H9 (cell line): ENCODE measurements at regions not wholly inside any gene's neighbourhood (a gene's known extent, or its start where the extent isn't known, plus 50 kb on each side); places are given as distances from the start of the nearest gene placed in this dataset.

Experiments used
- DNase-seq: peaks from one replicate; pipeline ENCODE4 v3.0.0-alpha.2; 2017
- H2AFZ ChIP-seq: one replicate; pipeline ENCODE4 v1.6.1; 2013; ENCODE audit warnings: mild to moderate bottlenecking, low read length, control low read depth, moderate library complexity
- H2AK5ac ChIP-seq: 2 replicates; pipeline ENCODE4 v1.6.1; 2013; ENCODE audit warnings: low read length, control low read depth, mixed read lengths; ENCODE audit not compliant: insufficient read length
- H2BK120ac ChIP-seq: one replicate; pipeline ENCODE4 v1.6.1; 2013; ENCODE audit warnings: low read depth, mild to moderate bottlenecking, low read length, control low read depth, inconsistent platforms; ENCODE audit not compliant: poor library complexity, severe bottlenecking
- H2BK12ac ChIP-seq: 2 replicates; pipeline ENCODE4 v1.6.1; 2013; ENCODE audit warnings: low read length, control low read depth, mixed read lengths, low read depth; ENCODE audit not compliant: insufficient read length
- H2BK15ac ChIP-seq: 2 replicates; pipeline ENCODE4 v1.6.1; 2013; ENCODE audit warnings: low read depth, low read length, control low read depth
- H2BK20ac ChIP-seq: one replicate; pipeline ENCODE4 v1.6.1; 2013; ENCODE audit warnings: low read depth, mild to moderate bottlenecking, low read length, control low read depth, inconsistent platforms; ENCODE audit not compliant: poor library complexity, severe bottlenecking
- H2BK5ac ChIP-seq: 2 replicates; pipeline ENCODE4 v1.6.1; 2013; ENCODE audit warnings: low read length, control low read depth, mixed read lengths; ENCODE audit not compliant: insufficient read length
- H3K14ac ChIP-seq: 2 replicates; pipeline ENCODE4 v1.6.1; 2013; ENCODE audit warnings: low read length, control low read depth; ENCODE audit not compliant: insufficient read depth
- H3K18ac ChIP-seq: 2 replicates; pipeline ENCODE4 v1.6.1; 2013; ENCODE audit warnings: low read depth, mild to moderate bottlenecking, mixed read lengths, low read length, control low read depth; ENCODE audit not compliant: insufficient read length
- H3K23ac ChIP-seq: 2 replicates; pipeline ENCODE4 v1.6.1; 2013; ENCODE audit warnings: low read length, control low read depth, mixed read lengths, low read depth; ENCODE audit not compliant: insufficient read length
- H3K23me2 ChIP-seq: 2 replicates; pipeline ENCODE4 v1.6.1; 2013; ENCODE audit warnings: low read depth, mild to moderate bottlenecking, mixed read lengths, low read length, control low read depth; ENCODE audit not compliant: insufficient read length, poor library complexity, severe bottlenecking
- H3K27ac ChIP-seq: 2 replicates; pipeline ENCODE4 v1.5.1; 2013; ENCODE audit warnings: low read length, control low read depth, mixed read lengths, low read depth; ENCODE audit not compliant: insufficient read length
- H3K27me3 ChIP-seq: 2 replicates; pipeline ENCODE4 v1.6.1; 2013; ENCODE audit warnings: low read length, control low read depth, inconsistent platforms; ENCODE audit not compliant: insufficient read depth
- H3K4ac ChIP-seq: 2 replicates; pipeline ENCODE4 v1.6.1; 2013; ENCODE audit warnings: low read depth, mild to moderate bottlenecking, control low read depth, inconsistent platforms, low read length, moderate library complexity
- H3K4me1 ChIP-seq: 2 replicates; pipeline ENCODE4 v1.6.1; 2013; ENCODE audit warnings: low read length, control low read depth, inconsistent platforms; ENCODE audit not compliant: insufficient read depth
- H3K4me2 ChIP-seq: 2 replicates; pipeline ENCODE4 v1.6.1; 2013; ENCODE audit warnings: low read length, control low read depth, mixed read lengths; ENCODE audit not compliant: insufficient read length, insufficient read depth
- H3K56ac ChIP-seq: 2 replicates; pipeline ENCODE4 v1.6.1; 2013; ENCODE audit warnings: low read depth, mild to moderate bottlenecking, mixed read lengths, low read length, control low read depth; ENCODE audit not compliant: insufficient read length
- H3K79me1 ChIP-seq: 2 replicates; pipeline ENCODE4 v1.6.1; 2013; ENCODE audit warnings: low read depth, mild to moderate bottlenecking, moderate library complexity, low read length, control low read depth, inconsistent platforms; ENCODE audit not compliant: insufficient read depth, poor library complexity, severe bottlenecking
- H3K79me2 ChIP-seq: 2 replicates; pipeline ENCODE4 v1.6.1; 2013; ENCODE audit warnings: low read length, control low read depth, inconsistent platforms; ENCODE audit not compliant: insufficient read depth
- H3K9ac ChIP-seq: 2 replicates; pipeline ENCODE4 v1.6.1; 2013; ENCODE audit warnings: low read length, control low read depth, mixed read lengths; ENCODE audit not compliant: insufficient read length; ENCODE audit errors: extremely low read depth
- H3K9me3 ChIP-seq: one replicate; pipeline ENCODE4 v1.6.1; 2013; ENCODE audit warnings: low read depth, low read length, inconsistent platforms; ENCODE audit not compliant: control insufficient read depth
- H3T11ph ChIP-seq: one replicate; pipeline ENCODE4 v1.6.1; 2013; ENCODE audit warnings: mild to moderate bottlenecking, low read length, control low read depth, inconsistent platforms
- H4K20me1 ChIP-seq: one replicate; pipeline ENCODE4 v1.6.1; 2013; ENCODE audit not compliant: control insufficient read depth, insufficient read length, insufficient read depth
- H4K5ac ChIP-seq: 2 replicates; pipeline ENCODE4 v1.6.1; 2013; ENCODE audit warnings: low read depth, mild to moderate bottlenecking, mixed read lengths, low read length, control low read depth; ENCODE audit not compliant: insufficient read length
- H4K8ac ChIP-seq: replicated peaks from 2 replicates; pipeline ENCODE4 v1.6.1; 2013; ENCODE audit warnings: low read length, control low read depth, mixed read lengths, low read depth; ENCODE audit not compliant: insufficient read length
- H4K91ac ChIP-seq: 2 replicates; pipeline ENCODE4 v1.6.1; 2013; ENCODE audit warnings: low read depth, mild to moderate bottlenecking, moderate library complexity, mixed read lengths, low read length, control low read depth; ENCODE audit not compliant: insufficient read length
- H3K27ac Mint-ChIP-seq, 3 experiments: 2 replicates in 2 of 3; 3 replicates in 1 of 3; pipeline ENCODE4 v1.8.0; 2020 to 2021; ENCODE audit warnings: mixed read lengths in 3 of 3, mild to moderate bottlenecking in 1 of 3, moderate library complexity in 1 of 3
- H3K27me3 Mint-ChIP-seq: 2 replicates; pipeline ENCODE4 v1.8.0; 2021; ENCODE audit warnings: low read depth, mild to moderate bottlenecking, moderate library complexity, mixed read lengths
- H3K36me3 Mint-ChIP-seq, 3 experiments: 2 replicates in 2 of 3; 3 replicates in 1 of 3; pipeline ENCODE4 v1.8.0; 2020 to 2021; ENCODE audit warnings: low read depth in 3 of 3, mixed read lengths in 3 of 3; ENCODE audit not compliant: insufficient read depth in 1 of 3
- H3K4me1 Mint-ChIP-seq, 2 experiments: 2 replicates each; pipeline ENCODE4 v1.8.0; 2020; ENCODE audit warnings: mixed read lengths in 2 of 2
- H3K4me3 Mint-ChIP-seq, 2 experiments: 2 replicates in 1 of 2; 3 replicates in 1 of 2; pipeline ENCODE4 v1.8.0; 2020 to 2021; ENCODE audit warnings: mild to moderate bottlenecking in 2 of 2, mixed read lengths in 2 of 2, moderate library complexity in 1 of 2
- H3K9me3 Mint-ChIP-seq, 2 experiments: 2 replicates in 1 of 2; 3 replicates in 1 of 2; pipeline ENCODE4 v1.8.0; 2020; ENCODE audit warnings: mild to moderate bottlenecking in 2 of 2, mixed read lengths in 2 of 2, moderate library complexity in 1 of 2
- WGBS: extraction: QIAGEN DNeasy Blood & Tissue Kit; methylation state at CpG from one replicate; pipeline ENCODE4 v1.1.7; 2013; ENCODE audit warnings: missing lambda C conversion rate, low lambda C conversion rate, mixed read lengths; ENCODE audit not compliant: insufficient read length; ENCODE audit errors: extremely low coverage; 5-methylcytosine and 5-hydroxymethylcytosine counted together
- TF ChIP-seq, protein P1 (sequence below): fragments of 200-600 bp; sonication (generic); conservative IDR thresholded peaks from 3 replicates; pipeline ENCODE4 v1.8.0; 2021; ENCODE audit warnings: antibody characterized with exemption, mild to moderate bottlenecking

DNA sequence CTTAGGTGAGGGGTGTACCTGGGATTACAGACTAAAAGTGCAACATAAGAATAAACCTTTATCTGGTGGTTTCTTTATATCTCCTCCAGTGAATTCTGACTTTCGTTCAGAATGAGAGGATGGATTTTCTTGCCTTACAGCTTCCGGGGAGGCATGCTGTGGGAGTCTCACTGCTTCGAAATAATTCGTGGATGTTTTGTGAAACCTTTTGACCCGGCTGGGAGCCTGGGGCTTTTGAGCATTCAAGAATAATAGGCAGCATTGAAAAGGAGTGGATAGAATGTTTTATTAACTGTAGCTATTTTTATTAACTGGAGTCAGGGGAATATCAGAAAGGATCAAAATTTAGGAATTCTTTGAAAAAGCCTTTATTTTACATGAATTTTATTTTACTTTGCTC, 149.1 kb downstream of the RWDD3 start:
- Histone ChIP-seq H3K9me3 (no peaks in the 10 kb centered on the region), H3K79me2 (no peaks in the 10 kb centered on the region), H2AK5ac (no peak overlapping the region), H2BK12ac (no peak overlapping the region), H4K5ac (no peak overlapping the region), H3K14ac (no peak overlapping the region), H2AFZ (no peak overlapping the region), H3K9ac (no peak overlapping the region), H2BK15ac (no peak overlapping the region), H3K27me3 (no peaks in the 10 kb centered on the region), H2BK20ac (no peak overlapping the region), H4K8ac (no peak overlapping the region), H3K4me1 (no peaks in the 10 kb centered on the region), H3K56ac (no peak overlapping the region), H3K4me2 (no peak overlapping the region), H3K18ac (no peak overlapping the region), H3K4ac (no peak overlapping the region), H3K23ac (no peak overlapping the region), H3K79me1 (no peaks in the 10 kb centered on the region), H4K20me1 (no peaks in the 10 kb centered on the region), H2BK5ac (no peak overlapping the region), H3K27ac (no peak overlapping the region), H2BK120ac (no peak overlapping the region), H4K91ac (no peak overlapping the region), H3K23me2 (no peaks in the 10 kb centered on the region), H3T11ph (no peak overlapping the region)
- Mint-ChIP-seq H3K36me3 (no peaks in the 10 kb centered on the region), H3K9me3 (no peaks in the 10 kb centered on the region), H3K4me1 (peaks cover 2 to 5% of the 10 kb centered on the region in 2 experiments; a peak in 3 of 4 replicates), H3K27me3 (no peaks in the 10 kb centered on the region), H3K27ac (no peak overlapping the region), H3K4me3 (no peak overlapping the region)
- TF ChIP-seq, protein P1, sequence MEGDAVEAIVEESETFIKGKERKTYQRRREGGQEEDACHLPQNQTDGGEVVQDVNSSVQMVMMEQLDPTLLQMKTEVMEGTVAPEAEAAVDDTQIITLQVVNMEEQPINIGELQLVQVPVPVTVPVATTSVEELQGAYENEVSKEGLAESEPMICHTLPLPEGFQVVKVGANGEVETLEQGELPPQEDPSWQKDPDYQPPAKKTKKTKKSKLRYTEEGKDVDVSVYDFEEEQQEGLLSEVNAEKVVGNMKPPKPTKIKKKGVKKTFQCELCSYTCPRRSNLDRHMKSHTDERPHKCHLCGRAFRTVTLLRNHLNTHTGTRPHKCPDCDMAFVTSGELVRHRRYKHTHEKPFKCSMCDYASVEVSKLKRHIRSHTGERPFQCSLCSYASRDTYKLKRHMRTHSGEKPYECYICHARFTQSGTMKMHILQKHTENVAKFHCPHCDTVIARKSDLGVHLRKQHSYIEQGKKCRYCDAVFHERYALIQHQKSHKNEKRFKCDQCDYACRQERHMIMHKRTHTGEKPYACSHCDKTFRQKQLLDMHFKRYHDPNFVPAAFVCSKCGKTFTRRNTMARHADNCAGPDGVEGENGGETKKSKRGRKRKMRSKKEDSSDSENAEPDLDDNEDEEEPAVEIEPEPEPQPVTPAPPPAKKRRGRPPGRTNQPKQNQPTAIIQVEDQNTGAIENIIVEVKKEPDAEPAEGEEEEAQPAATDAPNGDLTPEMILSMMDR: no peak
- DNase-seq: no peak
- WGBS: no CpG with 5 or more reads among the region's 5 CpGs
